ENCODE measurements at regions not wholly inside any gene's neighbourhood (a gene's known extent, or its start where the extent isn't known, plus 50 kb on each side); places are given as distances from the start of the nearest gene placed in this dataset.

DNA sequence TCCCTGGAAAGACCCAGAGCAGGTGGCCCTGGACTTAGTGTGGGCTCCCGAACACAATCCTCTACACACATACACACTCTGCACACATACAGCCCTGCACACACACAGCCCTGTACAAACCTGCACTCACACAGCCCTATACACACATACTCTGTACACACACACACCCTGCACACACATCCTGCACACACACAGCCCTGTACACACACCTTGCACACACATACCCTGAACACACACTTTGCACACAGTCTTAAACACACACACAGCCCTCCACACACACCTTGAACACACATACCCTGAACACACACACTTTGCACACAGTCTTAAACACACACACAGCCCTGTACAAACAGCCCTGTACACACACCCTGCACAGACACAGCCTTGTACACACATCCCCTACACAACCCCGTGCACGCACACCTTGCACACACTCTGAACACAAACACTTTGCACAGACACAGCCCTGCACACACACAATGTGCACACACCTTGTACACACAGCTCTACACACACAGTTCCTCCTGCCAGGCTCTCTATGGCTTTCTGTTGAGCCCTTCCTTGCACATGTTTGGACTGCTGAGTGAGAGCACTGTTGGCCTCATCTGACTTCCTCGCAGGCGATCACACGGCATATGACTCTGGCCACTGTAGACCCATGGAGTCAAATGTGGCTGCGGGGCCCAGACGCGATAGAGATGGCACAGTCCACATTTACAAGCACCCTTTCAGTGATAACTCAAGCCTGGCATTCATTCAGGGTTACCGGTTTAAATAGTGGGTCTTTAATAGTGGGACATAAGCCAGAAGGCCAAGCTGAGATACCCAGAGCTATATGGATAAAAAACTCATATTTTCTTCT, 245.7 kb upstream of the IRX1 start (continued):
- TF ChIP-seq, protein P1, sequence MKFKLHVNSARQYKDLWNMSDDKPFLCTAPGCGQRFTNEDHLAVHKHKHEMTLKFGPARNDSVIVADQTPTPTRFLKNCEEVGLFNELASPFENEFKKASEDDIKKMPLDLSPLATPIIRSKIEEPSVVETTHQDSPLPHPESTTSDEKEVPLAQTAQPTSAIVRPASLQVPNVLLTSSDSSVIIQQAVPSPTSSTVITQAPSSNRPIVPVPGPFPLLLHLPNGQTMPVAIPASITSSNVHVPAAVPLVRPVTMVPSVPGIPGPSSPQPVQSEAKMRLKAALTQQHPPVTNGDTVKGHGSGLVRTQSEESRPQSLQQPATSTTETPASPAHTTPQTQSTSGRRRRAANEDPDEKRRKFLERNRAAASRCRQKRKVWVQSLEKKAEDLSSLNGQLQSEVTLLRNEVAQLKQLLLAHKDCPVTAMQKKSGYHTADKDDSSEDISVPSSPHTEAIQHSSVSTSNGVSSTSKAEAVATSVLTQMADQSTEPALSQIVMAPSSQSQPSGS (CRISPR knock-in tag; IDR thresholded peaks at IDR 0.05; ENCODE audit: borderline replicate concordance, low read depth), result no peak

DNA sequence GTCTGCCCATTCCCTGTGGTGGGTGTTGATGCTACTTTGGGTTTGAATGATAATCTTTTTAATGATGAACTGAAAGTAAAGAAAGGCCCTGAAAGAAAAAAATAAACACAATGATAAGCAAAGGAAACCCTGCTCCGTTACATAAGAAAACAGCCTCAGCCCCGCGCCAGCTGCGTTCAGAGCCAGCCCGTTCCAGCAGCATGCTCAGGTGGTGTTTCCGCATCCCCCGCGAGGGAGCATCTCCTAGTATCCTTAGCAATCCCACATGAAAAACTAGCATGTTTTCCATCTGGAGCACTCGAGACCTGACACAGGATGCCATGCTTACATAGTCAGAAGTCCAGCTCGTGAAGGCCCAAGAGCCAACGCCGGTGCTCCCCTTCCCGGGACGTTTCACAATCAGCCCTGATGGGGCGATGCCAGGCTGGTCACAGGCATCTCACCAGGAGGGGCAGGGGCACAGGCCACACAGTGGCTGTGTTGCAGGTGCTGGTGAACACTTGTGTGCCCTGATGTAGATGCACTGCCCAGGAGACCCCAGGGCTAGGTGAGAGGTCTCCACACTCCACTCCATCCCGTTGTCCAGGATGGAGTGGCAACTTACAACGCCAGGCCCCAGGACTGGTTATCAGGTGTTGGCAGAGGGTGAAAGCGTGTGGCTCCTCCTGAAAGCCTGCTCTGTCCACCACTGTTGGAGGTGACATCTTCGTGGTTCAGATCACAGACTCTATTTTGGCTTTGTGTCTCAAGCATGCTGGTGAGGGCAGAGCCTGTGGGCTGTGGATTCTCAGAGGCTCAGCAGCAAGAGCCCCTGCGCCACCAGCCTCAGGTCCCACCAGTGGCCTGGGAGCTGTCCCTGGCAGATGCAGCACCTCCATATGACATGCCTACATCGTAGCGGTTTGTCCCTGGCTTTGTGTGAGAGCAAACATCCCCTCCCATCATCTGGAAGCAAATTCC, 246.8 kb upstream of the IRX1 start:
- H3K36me3 Mint-ChIP-seq, result no peaks in the 10 kb centered on the region
- no peaks in the 10 kb centered on the region for H3K27me3 Mint-ChIP-seq (ENCODE audit: low read depth)
- POLR2A ChIA-PET, result no interaction called here
- H3K4me3 Mint-ChIP-seq, result no peak overlapping the region
- ATAC-seq, result no peak
- DNase-seq (ENCODE audit: low spot score), result no peak
- TF ChIP-seq HMGA2 (CRISPR knock-in tag; IDR thresholded peaks at IDR 0.05) (no peak), TEAD1 (CRISPR knock-in tag; IDR thresholded peaks at IDR 0.05) (no peak), FOXK1 (CRISPR knock-in tag; IDR thresholded peaks at IDR 0.05) (no peak), KAT7 (CRISPR knock-in tag; IDR thresholded peaks at IDR 0.05; ENCODE audit: borderline replicate concordance) (no peak), IRF2 (CRISPR knock-in tag; IDR thresholded peaks at IDR 0.05; ENCODE audit: borderline replicate concordance, low read depth) (no peak), ZNF671 (CRISPR knock-in tag; IDR thresholded peaks at IDR 0.05) (no peak)
- TF ChIP-seq, protein P2, sequence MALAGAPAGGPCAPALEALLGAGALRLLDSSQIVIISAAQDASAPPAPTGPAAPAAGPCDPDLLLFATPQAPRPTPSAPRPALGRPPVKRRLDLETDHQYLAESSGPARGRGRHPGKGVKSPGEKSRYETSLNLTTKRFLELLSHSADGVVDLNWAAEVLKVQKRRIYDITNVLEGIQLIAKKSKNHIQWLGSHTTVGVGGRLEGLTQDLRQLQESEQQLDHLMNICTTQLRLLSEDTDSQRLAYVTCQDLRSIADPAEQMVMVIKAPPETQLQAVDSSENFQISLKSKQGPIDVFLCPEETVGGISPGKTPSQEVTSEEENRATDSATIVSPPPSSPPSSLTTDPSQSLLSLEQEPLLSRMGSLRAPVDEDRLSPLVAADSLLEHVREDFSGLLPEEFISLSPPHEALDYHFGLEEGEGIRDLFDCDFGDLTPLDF (CRISPR knock-in tag; IDR thresholded peaks at IDR 0.05), result no peak
- TF ChIP-seq, protein P3, sequence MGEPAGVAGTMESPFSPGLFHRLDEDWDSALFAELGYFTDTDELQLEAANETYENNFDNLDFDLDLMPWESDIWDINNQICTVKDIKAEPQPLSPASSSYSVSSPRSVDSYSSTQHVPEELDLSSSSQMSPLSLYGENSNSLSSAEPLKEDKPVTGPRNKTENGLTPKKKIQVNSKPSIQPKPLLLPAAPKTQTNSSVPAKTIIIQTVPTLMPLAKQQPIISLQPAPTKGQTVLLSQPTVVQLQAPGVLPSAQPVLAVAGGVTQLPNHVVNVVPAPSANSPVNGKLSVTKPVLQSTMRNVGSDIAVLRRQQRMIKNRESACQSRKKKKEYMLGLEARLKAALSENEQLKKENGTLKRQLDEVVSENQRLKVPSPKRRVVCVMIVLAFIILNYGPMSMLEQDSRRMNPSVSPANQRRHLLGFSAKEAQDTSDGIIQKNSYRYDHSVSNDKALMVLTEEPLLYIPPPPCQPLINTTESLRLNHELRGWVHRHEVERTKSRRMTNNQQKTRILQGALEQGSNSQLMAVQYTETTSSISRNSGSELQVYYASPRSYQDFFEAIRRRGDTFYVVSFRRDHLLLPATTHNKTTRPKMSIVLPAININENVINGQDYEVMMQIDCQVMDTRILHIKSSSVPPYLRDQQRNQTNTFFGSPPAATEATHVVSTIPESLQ (CRISPR knock-in tag; IDR thresholded peaks at IDR 0.05), result no peak
- TF ChIP-seq, protein P4, sequence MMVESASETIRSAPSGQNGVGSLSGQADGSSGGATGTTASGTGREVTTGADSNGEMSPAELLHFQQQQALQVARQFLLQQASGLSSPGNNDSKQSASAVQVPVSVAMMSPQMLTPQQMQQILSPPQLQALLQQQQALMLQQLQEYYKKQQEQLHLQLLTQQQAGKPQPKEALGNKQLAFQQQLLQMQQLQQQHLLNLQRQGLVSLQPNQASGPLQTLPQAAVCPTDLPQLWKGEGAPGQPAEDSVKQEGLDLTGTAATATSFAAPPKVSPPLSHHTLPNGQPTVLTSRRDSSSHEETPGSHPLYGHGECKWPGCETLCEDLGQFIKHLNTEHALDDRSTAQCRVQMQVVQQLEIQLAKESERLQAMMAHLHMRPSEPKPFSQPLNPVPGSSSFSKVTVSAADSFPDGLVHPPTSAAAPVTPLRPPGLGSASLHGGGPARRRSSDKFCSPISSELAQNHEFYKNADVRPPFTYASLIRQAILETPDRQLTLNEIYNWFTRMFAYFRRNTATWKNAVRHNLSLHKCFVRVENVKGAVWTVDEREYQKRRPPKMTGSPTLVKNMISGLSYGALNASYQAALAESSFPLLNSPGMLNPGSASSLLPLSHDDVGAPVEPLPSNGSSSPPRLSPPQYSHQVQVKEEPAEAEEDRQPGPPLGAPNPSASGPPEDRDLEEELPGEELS (CRISPR knock-in tag; IDR thresholded peaks at IDR 0.05), result no peak
- TF ChIP-seq, protein P5, sequence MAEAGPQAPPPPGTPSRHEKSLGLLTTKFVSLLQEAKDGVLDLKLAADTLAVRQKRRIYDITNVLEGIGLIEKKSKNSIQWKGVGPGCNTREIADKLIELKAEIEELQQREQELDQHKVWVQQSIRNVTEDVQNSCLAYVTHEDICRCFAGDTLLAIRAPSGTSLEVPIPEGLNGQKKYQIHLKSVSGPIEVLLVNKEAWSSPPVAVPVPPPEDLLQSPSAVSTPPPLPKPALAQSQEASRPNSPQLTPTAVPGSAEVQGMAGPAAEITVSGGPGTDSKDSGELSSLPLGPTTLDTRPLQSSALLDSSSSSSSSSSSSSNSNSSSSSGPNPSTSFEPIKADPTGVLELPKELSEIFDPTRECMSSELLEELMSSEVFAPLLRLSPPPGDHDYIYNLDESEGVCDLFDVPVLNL (CRISPR knock-in tag; IDR thresholded peaks at IDR 0.05; ENCODE audit: borderline replicate concordance, low read depth), result no peak
- TF ChIP-seq, protein P6, sequence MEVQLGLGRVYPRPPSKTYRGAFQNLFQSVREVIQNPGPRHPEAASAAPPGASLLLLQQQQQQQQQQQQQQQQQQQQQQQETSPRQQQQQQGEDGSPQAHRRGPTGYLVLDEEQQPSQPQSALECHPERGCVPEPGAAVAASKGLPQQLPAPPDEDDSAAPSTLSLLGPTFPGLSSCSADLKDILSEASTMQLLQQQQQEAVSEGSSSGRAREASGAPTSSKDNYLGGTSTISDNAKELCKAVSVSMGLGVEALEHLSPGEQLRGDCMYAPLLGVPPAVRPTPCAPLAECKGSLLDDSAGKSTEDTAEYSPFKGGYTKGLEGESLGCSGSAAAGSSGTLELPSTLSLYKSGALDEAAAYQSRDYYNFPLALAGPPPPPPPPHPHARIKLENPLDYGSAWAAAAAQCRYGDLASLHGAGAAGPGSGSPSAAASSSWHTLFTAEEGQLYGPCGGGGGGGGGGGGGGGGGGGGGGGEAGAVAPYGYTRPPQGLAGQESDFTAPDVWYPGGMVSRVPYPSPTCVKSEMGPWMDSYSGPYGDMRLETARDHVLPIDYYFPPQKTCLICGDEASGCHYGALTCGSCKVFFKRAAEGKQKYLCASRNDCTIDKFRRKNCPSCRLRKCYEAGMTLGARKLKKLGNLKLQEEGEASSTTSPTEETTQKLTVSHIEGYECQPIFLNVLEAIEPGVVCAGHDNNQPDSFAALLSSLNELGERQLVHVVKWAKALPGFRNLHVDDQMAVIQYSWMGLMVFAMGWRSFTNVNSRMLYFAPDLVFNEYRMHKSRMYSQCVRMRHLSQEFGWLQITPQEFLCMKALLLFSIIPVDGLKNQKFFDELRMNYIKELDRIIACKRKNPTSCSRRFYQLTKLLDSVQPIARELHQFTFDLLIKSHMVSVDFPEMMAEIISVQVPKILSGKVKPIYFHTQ (CRISPR knock-in tag; IDR thresholded peaks at IDR 0.05), result no peak
- TF ChIP-seq, protein P7, sequence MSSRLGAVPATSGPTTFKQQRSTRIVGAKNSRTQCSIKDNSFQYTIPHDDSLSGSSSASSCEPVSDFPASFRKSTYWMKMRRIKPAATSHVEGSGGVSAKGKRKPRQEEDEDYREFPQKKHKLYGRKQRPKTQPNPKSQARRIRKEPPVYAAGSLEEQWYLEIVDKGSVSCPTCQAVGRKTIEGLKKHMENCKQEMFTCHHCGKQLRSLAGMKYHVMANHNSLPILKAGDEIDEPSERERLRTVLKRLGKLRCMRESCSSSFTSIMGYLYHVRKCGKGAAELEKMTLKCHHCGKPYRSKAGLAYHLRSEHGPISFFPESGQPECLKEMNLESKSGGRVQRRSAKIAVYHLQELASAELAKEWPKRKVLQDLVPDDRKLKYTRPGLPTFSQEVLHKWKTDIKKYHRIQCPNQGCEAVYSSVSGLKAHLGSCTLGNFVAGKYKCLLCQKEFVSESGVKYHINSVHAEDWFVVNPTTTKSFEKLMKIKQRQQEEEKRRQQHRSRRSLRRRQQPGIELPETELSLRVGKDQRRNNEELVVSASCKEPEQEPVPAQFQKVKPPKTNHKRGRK (CRISPR knock-in tag; IDR thresholded peaks at IDR 0.05; ENCODE audit: borderline replicate concordance), result no peak
- H3K9me3 Mint-ChIP-seq, result peaks cover 9% of the 10 kb centered on the region
- CTCF ChIA-PET, result no interaction called here
- no peaks in the 10 kb centered on the region for H3K4me1 Mint-ChIP-seq
- no peak overlapping the region for H3K27ac Mint-ChIP-seq

Data from WTC11 (cell line).